ENCODE measurements at regions not wholly inside any gene's neighbourhood (a gene's known extent, or its start where the extent isn't known, plus 50 kb on each side); places are given as distances from the start of the nearest gene placed in this dataset.

DNA sequence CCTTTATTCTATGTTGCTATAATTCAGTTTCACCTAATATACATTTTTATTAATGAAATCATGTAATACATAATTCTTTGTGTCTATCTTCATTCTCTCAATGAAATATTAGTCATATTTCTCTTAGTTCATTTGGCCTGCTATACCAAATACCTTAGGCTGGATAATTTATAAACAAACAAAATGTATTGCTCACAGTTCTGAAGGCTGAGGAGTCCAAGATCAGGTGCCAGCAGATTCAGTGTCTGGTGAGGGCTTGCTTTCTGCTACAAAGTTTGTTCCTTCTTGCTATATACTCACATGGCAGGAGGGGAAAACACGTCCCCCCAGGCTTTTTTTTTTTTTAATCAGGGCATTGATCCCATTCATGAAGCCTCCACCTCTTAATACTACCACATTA, 143.4 kb upstream of the GRB10 start:
- peaks cover 3 to 10% (median 6%) of the 10 kb centered on the region in 3 experiments; a peak in 4 of 7 replicates for H3K36me3 Mint-ChIP-seq (ENCODE audit: insufficient read depth in 1 of 3, low read depth in 3 of 3)
- TF ChIP-seq, protein P1, sequence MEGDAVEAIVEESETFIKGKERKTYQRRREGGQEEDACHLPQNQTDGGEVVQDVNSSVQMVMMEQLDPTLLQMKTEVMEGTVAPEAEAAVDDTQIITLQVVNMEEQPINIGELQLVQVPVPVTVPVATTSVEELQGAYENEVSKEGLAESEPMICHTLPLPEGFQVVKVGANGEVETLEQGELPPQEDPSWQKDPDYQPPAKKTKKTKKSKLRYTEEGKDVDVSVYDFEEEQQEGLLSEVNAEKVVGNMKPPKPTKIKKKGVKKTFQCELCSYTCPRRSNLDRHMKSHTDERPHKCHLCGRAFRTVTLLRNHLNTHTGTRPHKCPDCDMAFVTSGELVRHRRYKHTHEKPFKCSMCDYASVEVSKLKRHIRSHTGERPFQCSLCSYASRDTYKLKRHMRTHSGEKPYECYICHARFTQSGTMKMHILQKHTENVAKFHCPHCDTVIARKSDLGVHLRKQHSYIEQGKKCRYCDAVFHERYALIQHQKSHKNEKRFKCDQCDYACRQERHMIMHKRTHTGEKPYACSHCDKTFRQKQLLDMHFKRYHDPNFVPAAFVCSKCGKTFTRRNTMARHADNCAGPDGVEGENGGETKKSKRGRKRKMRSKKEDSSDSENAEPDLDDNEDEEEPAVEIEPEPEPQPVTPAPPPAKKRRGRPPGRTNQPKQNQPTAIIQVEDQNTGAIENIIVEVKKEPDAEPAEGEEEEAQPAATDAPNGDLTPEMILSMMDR (conservative IDR thresholded peaks at IDR 0.05): no peak
- Histone ChIP-seq H3K4ac (ENCODE audit: low read depth, low read length) (no peak overlapping the region), H3K23ac (ENCODE audit: insufficient read length, low read depth, low read length) (no peak overlapping the region), H3K9me3 (ENCODE audit: control insufficient read depth, low read depth, low read length) (no peaks in the 10 kb centered on the region), H3K18ac (ENCODE audit: insufficient read length, low read depth, low read length) (no peak overlapping the region), H3K14ac (ENCODE audit: insufficient read depth, low read length) (no peak overlapping the region), H4K5ac (ENCODE audit: insufficient read length, low read depth, low read length) (no peak overlapping the region), H3K4me2 (ENCODE audit: insufficient read depth, insufficient read length, low read length) (no peak overlapping the region), H3K4me1 (ENCODE audit: insufficient read depth, low read length) (no peaks in the 10 kb centered on the region), H2AK5ac (ENCODE audit: insufficient read length, low read length) (no peak overlapping the region), H3K27me3 (ENCODE audit: insufficient read depth, low read length) (no peaks in the 10 kb centered on the region), H3K9ac (ENCODE audit: extremely low read depth, insufficient read length, low read length) (no peak overlapping the region), H2BK120ac (ENCODE audit: low read depth, low read length, poor library complexity, severe bottlenecking) (no peak overlapping the region), H3K79me2 (ENCODE audit: insufficient read depth, low read length) (no peaks in the 10 kb centered on the region), H2BK20ac (ENCODE audit: low read depth, low read length, poor library complexity, severe bottlenecking) (no peak overlapping the region), H3K27ac (ENCODE audit: insufficient read length, low read depth, low read length) (no peak overlapping the region), H3K56ac (ENCODE audit: insufficient read length, low read depth, low read length) (no peak overlapping the region), H3T11ph (ENCODE audit: low read length) (no peak overlapping the region), H2BK15ac (ENCODE audit: low read depth, low read length) (no peak overlapping the region), H2BK5ac (ENCODE audit: insufficient read length, low read length) (no peak overlapping the region), H4K20me1 (ENCODE audit: control insufficient read depth, insufficient read depth, insufficient read length) (no peaks in the 10 kb centered on the region), H4K8ac (replicated peaks; ENCODE audit: insufficient read length, low read depth, low read length) (no peak overlapping the region), H3K79me1 (ENCODE audit: insufficient read depth, low read depth, low read length, poor library complexity, severe bottlenecking) (no peaks in the 10 kb centered on the region), H4K91ac (ENCODE audit: insufficient read length, low read depth, low read length) (no peak overlapping the region), H3K23me2 (ENCODE audit: insufficient read length, low read depth, low read length, poor library complexity, severe bottlenecking) (no peaks in the 10 kb centered on the region), H2AFZ (ENCODE audit: low read length) (no peak overlapping the region), H2BK12ac (ENCODE audit: insufficient read length, low read depth, low read length) (no peak overlapping the region)
- no peak for DNase-seq
- peaks cover 0 to 3% of the 10 kb centered on the region in 2 experiments; a peak in 3 of 5 replicates for H3K9me3 Mint-ChIP-seq
- no peak overlapping the region for H3K4me3 Mint-ChIP-seq
- H3K27ac Mint-ChIP-seq: no peak overlapping the region
- H3K27me3 Mint-ChIP-seq (ENCODE audit: low read depth): no peaks in the 10 kb centered on the region
- no CpG with 5 or more reads among the region's 1 CpG for WGBS (ENCODE audit: extremely low coverage, insufficient read length, low lambda C conversion rate)
- peaks cover 5 to 6% of the 10 kb centered on the region in 2 experiments for H3K4me1 Mint-ChIP-seq

Measured in H9 (cell line).